Amniotic epithelial cell (primary cell): ENCODE measurements at regions not wholly inside any gene's neighbourhood (a gene's known extent, or its start where the extent isn't known, plus 50 kb on each side); places are given as distances from the start of the nearest gene placed in this dataset.

Experiments
- DNase-seq: peaks from one replicate; pipeline ENCODE4 v3.0.0-alpha.2; 2010; ENCODE audit warnings: low read depth

GRCh38 chr4:25578432-25578831 lies 77.2 kb upstream of the SLC34A2 start:
- DNase-seq: no peak

- DNase-seq: peak; percentile 7
These were observed 74.8 kb upstream of the SLC34A2 start for GRCh38 chr4:25580633-25581467.

GRCh38 chr4:25585901-25586523 lies 69.6 kb upstream of the SLC34A2 start:
- DNase-seq: no peak

- no peak for DNase-seq
These were observed 67.4 kb upstream of the SLC34A2 start for GRCh38 chr4:25588206-25588605.

GRCh38 chr4:25590171-25590570 lies 65.5 kb upstream of the SLC34A2 start:
- DNase-seq: no peak

- no peak for DNase-seq
These were observed 62.9 kb upstream of the SLC34A2 start for GRCh38 chr4:25592736-25593135.
